Stomach smooth muscle (tissue), 2 donors: ENCODE measurements at regions not wholly inside any gene's neighbourhood (a gene's known extent, or its start where the extent isn't known, plus 50 kb on each side); places are given as distances from the start of the nearest gene placed in this dataset.

ENCODE experiments used
- H3K27ac ChIP-seq: one replicate; pipeline ENCODE4 v1.7.0; 2013; ENCODE audit warnings: mild to moderate bottlenecking, low read length, inconsistent platforms
- H3K27me3 ChIP-seq, 2 donors: one replicate each; pipeline ENCODE4 v1.7.0; 2013; ENCODE audit warnings: low read length in 2 of 2; ENCODE audit not compliant: insufficient read depth in 2 of 2, control insufficient read depth in 1 of 2
- H3K36me3 ChIP-seq, 2 donors: one replicate each; pipeline ENCODE4 v1.7.0; 2013; ENCODE audit warnings: low read length in 2 of 2; ENCODE audit not compliant: control insufficient read depth in 2 of 2, insufficient read depth in 2 of 2
- H3K4me1 ChIP-seq: one replicate; pipeline ENCODE4 v1.7.0; 2013; ENCODE audit warnings: low read length; ENCODE audit not compliant: control insufficient read depth, insufficient read depth
- H3K4me3 ChIP-seq, 2 donors: one replicate each; pipeline ENCODE4 v1.7.0; 2013; ENCODE audit warnings: low read length in 2 of 2
- H3K9ac ChIP-seq, 2 donors: one replicate each; pipeline ENCODE4 v1.7.0; 2013; ENCODE audit warnings: low read length in 2 of 2, mild to moderate bottlenecking in 1 of 2
- H3K9me3 ChIP-seq, 2 donors: one replicate each; pipeline ENCODE4 v1.7.0; 2013; ENCODE audit warnings: low read length in 2 of 2; ENCODE audit not compliant: control insufficient read depth in 2 of 2
- donor health status: healthy.
- donor health status: Pancreatic carcinoma.

DNA sequence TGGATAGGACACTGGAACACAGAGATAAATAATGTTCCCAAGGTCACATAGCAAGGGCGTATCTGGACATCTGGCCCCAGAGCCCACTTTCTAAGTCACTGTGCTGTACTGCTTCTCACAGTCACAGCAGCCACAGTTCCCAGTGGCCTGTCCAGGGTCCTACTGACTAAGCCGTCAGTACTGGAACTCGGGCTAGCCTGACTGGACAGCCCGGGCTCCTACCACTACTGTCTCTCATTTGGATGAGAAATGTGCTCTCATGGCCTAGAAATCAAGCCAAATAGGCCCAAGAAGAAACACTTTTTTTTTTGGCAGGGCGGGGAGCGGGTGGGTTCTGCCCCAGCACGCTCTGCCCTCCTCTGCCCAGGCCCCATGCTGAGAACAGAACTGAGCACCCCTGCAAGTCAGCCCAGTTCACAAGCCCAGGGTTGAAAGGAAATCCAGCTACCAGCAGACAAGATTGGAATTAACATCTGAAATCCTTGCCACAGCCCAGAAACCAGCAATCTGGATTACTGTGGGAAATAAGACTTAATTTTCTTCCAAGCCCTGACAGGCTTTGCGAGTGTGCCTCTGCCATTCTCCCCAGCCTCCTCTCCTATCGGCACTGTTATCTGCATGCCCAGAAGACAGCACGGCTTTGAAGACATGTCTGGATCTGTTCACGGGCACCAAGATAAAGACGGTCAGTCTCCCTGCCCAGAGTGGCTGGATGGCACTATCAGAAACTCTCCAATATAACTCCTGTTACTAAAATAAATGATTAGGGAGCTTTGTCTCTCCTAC lies 182.9 kb upstream of the NCAM1 start:
- H3K27ac ChIP-seq = no peak overlapping the region
- no peak overlapping the region for H3K4me3 ChIP-seq
- no peaks in the 10 kb centered on the region for H3K27me3 ChIP-seq
- no peak overlapping the region for H3K9ac ChIP-seq
- H3K36me3 ChIP-seq = no peaks in the 10 kb centered on the region
- H3K9me3 ChIP-seq = no peaks in the 10 kb centered on the region
- peaks cover 7% of the 10 kb centered on the region for H3K4me1 ChIP-seq

DNA sequence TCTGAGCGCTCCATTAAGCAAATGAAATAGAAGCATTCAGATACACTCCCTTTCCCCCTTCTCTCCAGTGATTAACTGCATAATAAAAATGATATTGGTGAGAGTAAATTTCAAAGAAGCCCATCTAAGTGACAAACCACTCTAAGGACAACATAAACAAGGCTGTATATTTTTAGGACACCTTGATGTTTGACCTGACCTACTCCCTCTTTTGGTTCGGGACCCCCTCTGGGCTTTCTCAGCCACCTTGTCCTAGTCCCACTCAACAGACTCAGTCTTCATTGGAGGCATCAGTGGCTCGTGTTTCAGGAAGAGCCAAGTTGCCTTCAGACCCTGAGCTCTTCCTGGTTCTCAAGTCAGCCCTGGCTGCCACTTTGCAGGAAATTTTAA lies 182.3 kb upstream of the NCAM1 start:
- Histone ChIP-seq H3K4me1 (peaks cover 7% of the 10 kb centered on the region), H3K27ac (no peak overlapping the region), H3K9ac (no peak overlapping the region), H3K36me3 (no peaks in the 10 kb centered on the region), H3K27me3 (no peaks in the 10 kb centered on the region), H3K4me3 (no peak overlapping the region), H3K9me3 (no peaks in the 10 kb centered on the region)

DNA sequence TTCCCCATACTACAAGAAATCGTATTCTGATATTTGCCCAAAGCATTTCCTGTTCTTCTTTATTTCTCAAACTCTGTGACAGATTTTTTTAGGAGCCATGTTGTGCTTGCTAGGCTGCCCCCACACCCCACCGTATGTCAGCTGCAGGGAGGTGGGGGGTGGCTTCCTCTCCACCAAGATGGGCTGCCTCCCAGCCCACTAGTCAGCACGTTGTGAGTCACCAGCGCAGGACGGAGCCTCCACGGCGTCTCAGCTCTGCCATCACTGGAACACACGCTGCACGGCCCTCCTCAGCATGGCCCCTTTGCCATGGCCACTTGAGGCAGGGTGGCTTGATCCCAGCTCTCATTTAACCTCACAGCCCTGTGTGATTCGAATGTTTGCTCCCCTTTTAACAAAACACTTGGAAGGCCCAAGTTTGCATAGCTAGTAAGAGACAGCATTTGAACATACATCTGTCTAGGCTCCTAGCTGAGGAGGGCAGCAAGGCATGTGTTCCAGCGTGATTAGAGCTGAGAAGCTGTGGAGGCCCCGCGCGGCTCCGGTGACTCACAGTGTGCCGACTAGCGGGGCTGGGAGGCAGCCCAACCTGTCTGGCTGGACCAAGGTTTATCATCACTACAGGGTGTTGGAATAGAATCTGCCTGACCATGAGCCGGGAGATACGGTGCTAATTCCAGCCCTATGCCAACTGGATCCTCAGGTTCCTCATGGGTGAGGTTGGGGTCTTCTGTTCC lies 180.7 kb upstream of the NCAM1 start:
- Histone ChIP-seq H3K9ac (no peak overlapping the region), H3K27me3 (no peaks in the 10 kb centered on the region), H3K4me1 (peaks cover 23% of the 10 kb centered on the region), H3K9me3 (no peaks in the 10 kb centered on the region), H3K36me3 (no peaks in the 10 kb centered on the region), H3K4me3 (no peak overlapping the region), H3K27ac (no peak overlapping the region)

DNA sequence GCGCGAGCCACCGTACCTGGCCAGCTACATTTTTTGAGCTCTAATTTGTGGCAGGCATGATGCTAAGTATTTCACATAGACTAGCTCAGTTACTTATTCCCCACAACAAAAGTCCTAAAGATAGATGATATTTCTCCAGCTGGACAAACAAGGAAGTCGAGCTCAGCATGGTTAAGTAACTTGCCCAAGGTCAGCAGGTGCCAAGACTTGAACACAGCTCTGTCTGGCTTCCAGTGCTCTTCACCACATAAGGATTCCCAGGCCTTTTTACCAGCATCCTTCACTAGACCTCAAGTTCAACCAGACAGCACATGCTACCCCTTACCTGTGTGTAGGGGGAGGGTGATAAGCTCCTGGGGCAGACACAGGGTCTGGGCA lies 177.3 kb upstream of the NCAM1 start:
- H3K27me3 ChIP-seq = no peaks in the 10 kb centered on the region
- peak overlapping the region; percentile 37 for H3K27ac ChIP-seq
- no peak overlapping the region for H3K9ac ChIP-seq
- peak overlapping the region in 1 of 2 donors; percentile 61 for H3K4me3 ChIP-seq
- no peaks in the 10 kb centered on the region for H3K36me3 ChIP-seq
- no peaks in the 10 kb centered on the region for H3K9me3 ChIP-seq
- H3K4me1 ChIP-seq = peaks cover 28% of the 10 kb centered on the region

DNA sequence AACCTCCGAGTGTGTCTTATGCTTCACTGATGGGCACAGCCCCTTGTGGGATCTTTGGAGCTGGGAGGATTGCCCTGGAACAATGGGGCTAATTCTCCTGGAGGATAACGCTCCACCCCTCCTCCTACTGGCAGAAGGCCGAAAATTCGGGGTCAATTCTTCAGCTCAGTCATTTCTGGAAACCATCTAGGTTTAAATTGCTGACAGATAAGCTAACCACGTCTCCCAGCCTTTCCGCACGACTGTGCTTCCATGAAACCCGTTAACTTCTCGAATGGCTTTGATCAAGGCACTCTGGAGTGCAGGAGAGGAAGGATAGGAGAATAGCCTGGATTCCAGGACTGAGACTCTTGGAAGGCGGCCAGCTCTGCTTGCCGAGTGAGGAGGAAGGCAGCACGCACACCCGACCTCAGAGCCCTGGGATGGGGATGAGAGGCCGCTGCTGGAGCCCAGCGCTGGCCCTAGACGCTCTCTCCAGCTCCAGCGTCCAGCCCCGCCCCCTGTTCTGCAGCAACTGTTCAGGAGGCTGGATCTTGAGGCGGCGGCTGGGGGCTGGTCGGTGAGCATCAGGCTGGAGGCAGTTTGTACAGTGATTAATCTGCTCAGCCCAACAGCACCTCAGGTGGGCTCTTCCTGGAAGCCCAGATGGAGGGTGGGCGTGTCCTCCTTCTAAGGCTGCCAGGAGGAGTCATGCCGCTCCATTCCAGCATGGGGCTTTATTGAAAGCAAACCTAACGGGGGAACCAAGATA lies 176.7 kb upstream of the NCAM1 start:
- Histone ChIP-seq H3K27ac (peak overlapping the region; percentile 37), H3K9me3 (no peaks in the 10 kb centered on the region), H3K4me3 (peak overlapping the region in 1 of 2 donors; percentile 61), H3K27me3 (no peaks in the 10 kb centered on the region), H3K4me1 (peaks cover 28% of the 10 kb centered on the region), H3K36me3 (no peaks in the 10 kb centered on the region), H3K9ac (no peak overlapping the region)

DNA sequence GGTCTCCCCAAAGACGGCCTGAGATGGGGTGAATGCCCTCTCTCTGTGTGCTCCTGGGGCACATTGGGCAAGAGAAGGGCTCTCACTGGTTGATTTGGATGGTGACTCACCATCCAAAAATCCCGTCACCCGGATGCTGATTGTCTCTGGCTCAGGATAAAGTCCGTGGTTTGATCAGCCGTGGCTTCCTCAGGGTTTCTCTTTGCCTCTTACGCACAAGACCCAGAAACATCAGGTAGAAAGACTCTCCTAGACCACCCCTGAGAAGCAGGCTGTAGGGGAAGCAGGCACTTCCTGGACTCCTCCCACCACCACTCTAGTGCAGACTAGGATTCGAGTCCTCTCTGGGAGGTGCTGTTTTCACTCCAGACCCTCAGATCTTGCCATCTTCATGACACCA lies 176.1 kb upstream of the NCAM1 start:
- H3K27me3 ChIP-seq = no peaks in the 10 kb centered on the region
- peaks cover 28% of the 10 kb centered on the region for H3K4me1 ChIP-seq
- H3K9ac ChIP-seq = no peak overlapping the region
- peak overlapping the region; percentile 24 for H3K27ac ChIP-seq
- H3K4me3 ChIP-seq = peak overlapping the region in 1 of 2 donors; percentile 61
- no peaks in the 10 kb centered on the region for H3K9me3 ChIP-seq
- no peaks in the 10 kb centered on the region for H3K36me3 ChIP-seq

DNA sequence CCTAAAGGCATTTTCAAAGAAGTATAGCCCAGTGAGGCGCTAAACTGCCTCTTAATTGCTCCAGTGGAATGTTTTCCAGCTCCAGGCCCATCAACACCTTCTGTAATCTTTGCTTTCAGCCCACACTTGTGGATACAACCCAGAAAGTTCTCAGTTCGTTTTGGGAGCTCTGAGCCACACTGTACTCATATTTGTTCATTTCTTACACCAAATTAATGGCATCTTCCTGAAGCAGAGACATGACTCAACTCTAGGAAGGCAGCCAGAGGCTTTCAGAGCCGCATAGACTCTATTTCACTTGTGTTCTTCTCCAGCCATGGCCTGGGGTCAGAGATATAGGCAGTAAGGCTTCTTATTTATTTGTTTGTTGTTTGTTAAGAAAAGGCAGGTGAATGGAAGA lies 175.5 kb upstream of the NCAM1 start:
- H3K4me1 ChIP-seq = peaks cover 28% of the 10 kb centered on the region
- no peaks in the 10 kb centered on the region for H3K27me3 ChIP-seq
- peak overlapping the region in 1 of 2 donors; percentile 13 for H3K9ac ChIP-seq
- H3K4me3 ChIP-seq = no peak overlapping the region
- no peaks in the 10 kb centered on the region for H3K36me3 ChIP-seq
- H3K9me3 ChIP-seq = no peaks in the 10 kb centered on the region
- peak overlapping the region; percentile 18 for H3K27ac ChIP-seq

DNA sequence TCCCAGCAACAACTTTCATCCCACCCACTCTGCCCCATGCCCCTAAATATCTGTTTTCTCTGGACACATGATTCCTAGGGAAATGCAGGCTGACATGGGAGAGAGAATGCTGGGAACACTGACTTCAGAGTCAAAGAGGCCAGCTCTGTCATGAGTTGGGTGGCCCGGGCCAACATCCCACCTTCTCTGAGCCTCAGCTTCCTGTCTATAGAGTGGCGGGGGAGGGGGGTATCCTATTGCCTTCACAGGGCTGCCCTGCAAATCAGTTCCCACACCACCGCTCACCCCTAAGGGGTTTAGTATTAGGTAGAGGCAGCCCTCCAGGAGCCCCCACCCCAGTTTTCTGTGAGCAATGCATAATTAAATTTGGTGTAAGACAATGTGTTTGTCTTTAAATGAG lies 175.0 kb upstream of the NCAM1 start:
- H3K27me3 ChIP-seq = no peaks in the 10 kb centered on the region
- H3K36me3 ChIP-seq = no peaks in the 10 kb centered on the region
- H3K9ac ChIP-seq = no peak overlapping the region
- H3K27ac ChIP-seq = peak overlapping the region; percentile 18
- no peaks in the 10 kb centered on the region for H3K9me3 ChIP-seq
- H3K4me1 ChIP-seq = peaks cover 28% of the 10 kb centered on the region
- H3K4me3 ChIP-seq = no peak overlapping the region

DNA sequence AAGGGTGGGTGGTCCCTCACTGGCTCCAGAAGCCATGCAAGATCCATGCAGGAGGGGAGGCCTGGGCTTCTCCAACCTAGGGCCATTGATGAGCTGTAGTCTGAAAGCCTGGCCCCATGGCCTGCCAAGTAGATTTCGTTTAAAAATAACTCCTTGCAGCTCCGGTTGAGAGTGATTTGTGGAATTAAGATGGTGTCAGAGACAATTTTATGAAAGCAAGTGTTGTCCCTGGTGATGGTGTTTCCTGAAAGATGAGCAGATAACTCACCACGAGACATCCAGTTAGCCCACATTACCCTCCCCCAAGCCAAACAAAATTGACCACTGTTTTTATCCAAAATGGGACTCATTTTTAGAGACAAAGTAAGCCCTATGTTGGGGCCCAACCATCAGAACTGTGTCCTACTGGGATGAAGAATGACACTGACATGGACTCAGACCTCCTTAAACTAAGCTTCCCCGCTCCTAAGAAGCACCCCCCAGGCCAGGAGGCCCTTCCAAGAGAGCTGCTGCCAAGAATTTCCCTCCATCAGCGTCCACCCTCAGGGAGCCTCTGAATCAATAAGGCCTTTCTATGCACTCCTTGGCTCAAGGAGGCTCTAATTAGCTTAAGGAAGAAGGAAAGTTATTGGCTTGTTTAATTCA lies 174.2 kb upstream of the NCAM1 start:
- Histone ChIP-seq H3K9me3 (no peaks in the 10 kb centered on the region), H3K4me3 (no peak overlapping the region), H3K27me3 (no peaks in the 10 kb centered on the region), H3K27ac (no peak overlapping the region), H3K9ac (no peak overlapping the region), H3K36me3 (no peaks in the 10 kb centered on the region), H3K4me1 (peaks cover 28% of the 10 kb centered on the region)

DNA sequence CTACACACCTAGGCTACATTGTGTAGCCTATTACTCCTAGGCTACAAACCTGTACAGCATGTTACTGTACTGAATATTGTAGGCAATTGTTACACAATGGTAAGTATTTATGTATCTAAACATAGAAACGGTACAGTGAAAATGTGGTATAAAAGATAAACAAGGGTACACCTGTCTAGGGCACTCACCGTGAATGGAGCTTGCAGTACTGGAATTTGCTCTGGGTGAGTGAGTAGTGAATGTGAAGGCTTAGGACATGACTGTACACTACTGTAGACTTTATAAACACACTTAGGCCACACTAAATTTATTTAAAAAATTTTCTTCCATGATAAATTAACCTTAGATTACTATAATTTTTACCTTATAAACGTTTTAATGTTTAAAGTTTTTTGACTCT lies 171.7 kb upstream of the NCAM1 start:
- H3K27ac ChIP-seq = no peak overlapping the region
- H3K36me3 ChIP-seq = no peaks in the 10 kb centered on the region
- no peak overlapping the region for H3K4me3 ChIP-seq
- H3K9ac ChIP-seq = no peak overlapping the region
- peaks cover 28% of the 10 kb centered on the region for H3K4me1 ChIP-seq
- H3K9me3 ChIP-seq = no peaks in the 10 kb centered on the region
- no peaks in the 10 kb centered on the region for H3K27me3 ChIP-seq
